Stimulated activated CD4-positive, alpha-beta T cell treated with anti-CD3 and anti-CD28 coated beads, Interleukin-4, amount 100 ng/mL, for 1 hour (primary cell): ENCODE measurements at regions not wholly inside any gene's neighbourhood (a gene's known extent, or its start where the extent isn't known, plus 50 kb on each side); places are given as distances from the start of the nearest gene placed in this dataset.

Experiments used
- DNase-seq: peaks from one replicate; pipeline ENCODE4 v3.0.0-alpha.2; 2020

- DNase-seq: no peak
Measured at GRCh38 chr6:1144842-1145767, 166.8 kb upstream of the FOXQ1 start.

- DNase-seq: no peak
Measured at GRCh38 chr6:1143655-1144054, 168.2 kb upstream of the FOXQ1 start.

- no peak for DNase-seq
Measured at GRCh38 chr6:1139155-1139890, 172.6 kb upstream of the FOXQ1 start.

GRCh38 chr6:1137849-1138248 lies 174.0 kb upstream of the FOXQ1 start:
- no peak for DNase-seq

GRCh38 chr6:1136827-1137226 lies 175.1 kb upstream of the FOXQ1 start:
- DNase-seq: no peak

- DNase-seq: no peak
Measured at GRCh38 chr6:1136415-1136774, 175.5 kb upstream of the FOXQ1 start.

- no peak for DNase-seq
Measured at GRCh38 chr6:1135726-1136414, 176.0 kb upstream of the FOXQ1 start.

GRCh38 chr6:1131285-1132079 lies 180.4 kb upstream of the FOXQ1 start:
- DNase-seq: no peak

GRCh38 chr6:1130709-1131108 lies 181.2 kb upstream of the FOXQ1 start:
- DNase-seq: no peak

- DNase-seq: no peak
Measured at GRCh38 chr6:1129131-1129530, 182.8 kb upstream of the FOXQ1 start.

GRCh38 chr6:1127597-1128288 lies 184.2 kb upstream of the FOXQ1 start:
- DNase-seq: no peak

- no peak for DNase-seq
Measured at GRCh38 chr6:1127129-1127528, 184.8 kb upstream of the FOXQ1 start.

GRCh38 chr6:1126036-1126435 lies 185.9 kb upstream of the FOXQ1 start:
- no peak for DNase-seq

GRCh38 chr6:1125297-1125696 lies 186.6 kb upstream of the FOXQ1 start:
- DNase-seq: no peak

- DNase-seq: no peak
Measured at GRCh38 chr6:1124885-1125284, 187.0 kb upstream of the FOXQ1 start.

GRCh38 chr6:1123386-1124375 lies 188.2 kb upstream of the FOXQ1 start:
- DNase-seq: no peak

- DNase-seq: no peak
Measured at GRCh38 chr6:1122083-1122482, 189.8 kb upstream of the FOXQ1 start.

- DNase-seq: no peak
Measured at GRCh38 chr6:1118287-1118647, 193.6 kb upstream of the FOXQ1 start.

- no peak for DNase-seq
Measured at GRCh38 chr6:1117530-1118286, 194.2 kb upstream of the FOXQ1 start.

- DNase-seq: no peak
Measured at GRCh38 chr6:1116149-1116548, 195.7 kb upstream of the FOXQ1 start.
